MCF 10A (cell line): ENCODE measurements at regions not wholly inside any gene's neighbourhood (a gene's known extent, or its start where the extent isn't known, plus 50 kb on each side); places are given as distances from the start of the nearest gene placed in this dataset. TPM values are rescaled to one million over a fixed set of nuclear protein-coding genes. Genes with fewer than 3 reads are reported as not detected.
"Not testable (repeated sequence)": the region's sequence is repeated elsewhere in the genome, so short reads cannot be mapped to it uniquely, and the experiment has no call there.

Source experiments
- BruUV-seq: library from RNA; stranded (reverse); fragments of 400-500 nt; replicated peaks from 2 replicates; lab custom pipeline; 2021; lab: Mats Ljungman, UMichigan
- CTCF ChIA-PET: fragments of 300-600 bp; sonication (Branson Sonifier 250); formaldehyde crosslinking; extraction: SDS; loops from one replicate; lab custom pipeline; 2021; ENCODE audit warnings: antibody characterized with exemption, inconsistent platforms; lab: Yijun Ruan, JAX
- POLR2A ChIA-PET: fragments of 300-600, 350-650 bp; sonication (Branson Sonifier 250); formaldehyde crosslinking; extraction: SDS; loops from one replicate; lab custom pipeline; 2020; ENCODE audit warnings: antibody characterized with exemption, inconsistent platforms; lab: Yijun Ruan, JAX
- DNase-seq: peaks from one replicate; pipeline ENCODE4 v3.0.0-alpha.2; 2018; ENCODE audit not compliant: unreplicated experiment
- H3K27ac Mint-ChIP-seq: one replicate; pipeline ENCODE4 v1.8.0; 2022; ENCODE audit warnings: mild to moderate bottlenecking, low read depth, mixed read lengths; ENCODE audit not compliant: unreplicated experiment
- H3K27me3 Mint-ChIP-seq: one replicate; pipeline ENCODE4 v1.8.0; 2022; ENCODE audit warnings: mixed read lengths; ENCODE audit not compliant: insufficient read depth, unreplicated experiment
- H3K36me3 Mint-ChIP-seq: one replicate; pipeline ENCODE4 v1.8.0; 2022; ENCODE audit warnings: mild to moderate bottlenecking, moderate library complexity, mixed read lengths; ENCODE audit not compliant: insufficient read depth, unreplicated experiment
- H3K4me1 Mint-ChIP-seq: one replicate; pipeline ENCODE4 v1.8.0; 2022; ENCODE audit warnings: mixed read lengths; ENCODE audit not compliant: insufficient read depth, unreplicated experiment
- H3K4me3 Mint-ChIP-seq: one replicate; pipeline ENCODE4 v1.8.0; 2022; ENCODE audit warnings: mild to moderate bottlenecking, moderate library complexity, mixed read lengths; ENCODE audit not compliant: unreplicated experiment
- H3K9me3 Mint-ChIP-seq: one replicate; pipeline ENCODE4 v1.8.0; 2022; ENCODE audit warnings: mixed read lengths; ENCODE audit not compliant: unreplicated experiment
- CTCF ChIP-seq: fragments of 200-600 bp; IDR thresholded peaks from one replicate; pipeline ENCODE4 v1.8.0; 2022; ENCODE audit warnings: antibody characterized with exemption, mild to moderate bottlenecking; ENCODE audit not compliant: unreplicated experiment
- intact Hi-C: fragments of 100-400 bp; cut with micrococcal nuclease; formaldehyde crosslinking; loops from 2 replicates; pipeline ENCODE4 v1.14.1; 2022
- microRNA-seq: library from miRNA; unstranded; fragments of <30 nt; microRNA quantifications from one replicate; pipeline ENCODE4 v1.2.0, GENCODE V29; 2022

- Mint-ChIP-seq H3K4me1 (peaks cover 7% of the 10 kb centered on the region), H3K4me3 (no peak overlapping the region), H3K27me3 (no peaks in the 10 kb centered on the region), H3K9me3 (no peaks in the 10 kb centered on the region), H3K27ac (no peak overlapping the region), H3K36me3 (no peaks in the 10 kb centered on the region)
- intact Hi-C loops = no loop called here
- POLR2A ChIA-PET = interaction anchor here (0.9 to 1.4 kb wide), 2 partner anchors 15 to 36 kb away, joined by 3 read pairs; no protein-coding TSS in a partner anchor
- CTCF ChIA-PET = interaction anchor here (0.6 to 1.0 kb wide), 2 partner anchors 16 to 1997 kb away, joined by 3 to 4 read pairs; no protein-coding TSS in a partner anchor
- no peak for TF ChIP-seq CTCF
- no peak for DNase-seq
- no TSS peak for BruUV-seq
Measured at GRCh38 chr4:174387721-174388120, 104.0 kb downstream of the CEP44 start.

DNA sequence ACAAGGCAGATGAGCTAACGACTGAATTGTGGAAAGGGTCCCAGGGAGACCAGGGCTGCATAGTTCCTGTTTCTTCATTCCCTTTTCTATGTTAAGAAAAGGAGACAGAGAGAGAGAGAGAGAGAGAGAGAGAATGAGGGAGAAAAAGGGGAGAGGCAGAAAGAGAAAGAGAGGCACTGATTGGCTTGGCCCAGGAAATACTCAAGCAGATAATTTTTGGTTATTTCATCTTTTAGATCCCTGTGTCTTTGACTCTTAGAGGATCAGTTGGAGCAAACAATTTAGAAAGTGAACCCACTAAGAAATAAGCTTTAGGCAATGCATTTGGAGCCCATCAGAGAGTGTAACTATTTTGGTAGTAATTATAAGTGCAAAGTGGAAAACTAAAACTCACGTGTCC lies 103.4 kb downstream of the CEP44 start:
- H3K36me3 Mint-ChIP-seq = no peaks in the 10 kb centered on the region
- TF ChIP-seq CTCF = no peak
- H3K27ac Mint-ChIP-seq = no peak overlapping the region
- ChIA-PET CTCF (interaction anchor here (0.6 kb wide), 1 partner anchor 1996 kb away, joined by 3 read pairs; no protein-coding TSS in a partner anchor), POLR2A (interaction anchor here (0.7 to 1.4 kb wide), 3 partner anchors 14 to 259 kb away, joined by 3 read pairs; no protein-coding TSS in a partner anchor)
- no TSS peak for BruUV-seq
- H3K27me3 Mint-ChIP-seq = no peaks in the 10 kb centered on the region
- intact Hi-C loops = no loop called here
- H3K4me1 Mint-ChIP-seq = peaks cover 7% of the 10 kb centered on the region
- H3K4me3 Mint-ChIP-seq = no peak overlapping the region
- no peak for DNase-seq
- H3K9me3 Mint-ChIP-seq = no peaks in the 10 kb centered on the region

- no peak for TF ChIP-seq CTCF
Measured at GRCh38 chr4:174383783-174384182, 100.1 kb downstream of the CEP44 start.

GRCh38 chr4:174382938-174383605 lies 99.4 kb downstream of the CEP44 start:
- H3K9me3 Mint-ChIP-seq, DNase-seq, H3K36me3 Mint-ChIP-seq, H3K4me1 Mint-ChIP-seq, H3K27me3 Mint-ChIP-seq, H3K4me3 Mint-ChIP-seq, CTCF ChIA-PET, POLR2A ChIA-PET, intact Hi-C loops, H3K27ac Mint-ChIP-seq, BruUV-seq: not testable (repeated sequence)

More at GRCh38 chr4:174383783-174384182, 100.1 kb downstream of the CEP44 start:
- no peak overlapping the region for H3K4me3 Mint-ChIP-seq
- intact Hi-C loops = no loop called here
- no peaks in the 10 kb centered on the region for H3K36me3 Mint-ChIP-seq
- H3K27me3 Mint-ChIP-seq = no peaks in the 10 kb centered on the region
- H3K9me3 Mint-ChIP-seq = no peaks in the 10 kb centered on the region
- ChIA-PET POLR2A (no interaction called here), CTCF (no interaction called here)
- no peak overlapping the region for H3K27ac Mint-ChIP-seq
- no peak for DNase-seq
- BruUV-seq = no TSS peak
- no peaks in the 10 kb centered on the region for H3K4me1 Mint-ChIP-seq

Small RNAs in the stretch of these regions (microRNA-seq; reads per million reads assigned to microRNA genes)
- gene MIR4276 = not detected
